Lung (tissue), 11 donors: ENCODE measurements at regions not wholly inside any gene's neighbourhood (a gene's known extent, or its start where the extent isn't known, plus 50 kb on each side); places are given as distances from the start of the nearest gene placed in this dataset.

Experiments used
- ATAC-seq: fragments of 200-7000 bp; cut with Tn5 transposase; one replicate; pipeline ENCODE4 v1.9.1; 2020; ENCODE audit warnings: moderate number of reproducible peaks; ENCODE audit not compliant: insufficient read depth, low FRiP score
- DNase-seq, 3 donors: peaks; one replicate each; pipeline ENCODE4 v3.0.0-alpha.2; 2013 to 2017
- H3K27ac ChIP-seq, 2 donors: one replicate each; pipeline ENCODE4 v1.5.1; 2013; ENCODE audit warnings: mild to moderate bottlenecking in 2 of 2, moderate library complexity in 2 of 2, control low read depth in 1 of 2, inconsistent platforms in 1 of 2, low read depth in 1 of 2, low read length in 1 of 2
- H3K27me3 ChIP-seq, 3 donors: one replicate each; pipeline ENCODE4 v1.5.1; 2013; ENCODE audit warnings: low read length in 2 of 3; ENCODE audit not compliant: control insufficient read depth in 3 of 3, insufficient read depth in 3 of 3
- H3K36me3 ChIP-seq, 4 donors: one replicate each; pipeline ENCODE4 v1.5.1; 2013; ENCODE audit warnings: low read length in 4 of 4, mild to moderate bottlenecking in 1 of 4, moderate library complexity in 1 of 4; ENCODE audit not compliant: control insufficient read depth in 4 of 4, insufficient read depth in 4 of 4
- H3K4me1 ChIP-seq, 5 donors: one replicate each; pipeline ENCODE4 v1.5.1; 2013; ENCODE audit warnings: low read length in 5 of 5, mild to moderate bottlenecking in 2 of 5, moderate library complexity in 1 of 5; ENCODE audit not compliant: control insufficient read depth in 5 of 5, insufficient read depth in 5 of 5
- H3K4me3 ChIP-seq: one replicate; pipeline ENCODE4 v1.5.1; 2013; ENCODE audit warnings: mild to moderate bottlenecking, control low read depth, moderate library complexity
- H3K9ac ChIP-seq, 2 donors: one replicate each; pipeline ENCODE4 v1.5.1; 2013; ENCODE audit warnings: low read length in 2 of 2, control low read depth in 1 of 2; ENCODE audit not compliant: insufficient read depth in 1 of 2
- H3K9me3 ChIP-seq, 4 donors: one replicate each; pipeline ENCODE4 v1.5.1; 2013; ENCODE audit warnings: low read length in 3 of 4, mild to moderate bottlenecking in 1 of 4, moderate library complexity in 1 of 4; ENCODE audit not compliant: control insufficient read depth in 4 of 4, insufficient read depth in 3 of 4
- WGBS, 2 donors: extraction: QIAGEN DNeasy Blood & Tissue Kit; methylation state at CpG; one replicate each; pipeline ENCODE4 v1.1.7; 2013; 5-methylcytosine and 5-hydroxymethylcytosine counted together
- TF ChIP-seq, protein P1 (sequence below): IDR thresholded peaks from 2 replicates; pipeline ENCODE4 v1.5.1; 2012; ENCODE audit warnings: mild to moderate bottlenecking; ENCODE audit errors: control extremely low read depth, extremely low read depth
- donor health status: control.
- donor health status: control.
- donor health status: Bipolar disorder and iron deficiency.
- donor health status: healthy.
- donor health status: DM: yes; HTN: yes; CAD: no.

DNA sequence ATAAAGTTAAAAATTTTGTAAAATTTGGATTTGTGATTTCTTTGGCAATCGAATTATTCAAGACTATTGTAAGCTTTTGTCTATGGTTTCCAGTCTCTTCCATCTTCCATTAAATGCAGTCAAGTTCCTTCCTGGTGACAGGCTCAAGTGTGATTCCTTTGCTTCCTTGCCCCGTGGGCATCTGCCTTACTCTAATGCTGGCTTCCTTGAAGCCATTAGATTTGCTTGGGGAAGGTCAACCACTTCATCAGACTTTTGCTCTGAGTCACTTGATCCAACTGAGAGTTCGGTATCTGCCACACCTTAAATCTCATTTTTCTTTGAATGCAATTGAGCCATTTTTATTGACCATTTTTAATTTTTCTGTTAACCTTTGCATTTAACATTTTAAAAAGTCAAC is 648.8 kb downstream of the SPOCK3 start:
- TF ChIP-seq, protein P1, sequence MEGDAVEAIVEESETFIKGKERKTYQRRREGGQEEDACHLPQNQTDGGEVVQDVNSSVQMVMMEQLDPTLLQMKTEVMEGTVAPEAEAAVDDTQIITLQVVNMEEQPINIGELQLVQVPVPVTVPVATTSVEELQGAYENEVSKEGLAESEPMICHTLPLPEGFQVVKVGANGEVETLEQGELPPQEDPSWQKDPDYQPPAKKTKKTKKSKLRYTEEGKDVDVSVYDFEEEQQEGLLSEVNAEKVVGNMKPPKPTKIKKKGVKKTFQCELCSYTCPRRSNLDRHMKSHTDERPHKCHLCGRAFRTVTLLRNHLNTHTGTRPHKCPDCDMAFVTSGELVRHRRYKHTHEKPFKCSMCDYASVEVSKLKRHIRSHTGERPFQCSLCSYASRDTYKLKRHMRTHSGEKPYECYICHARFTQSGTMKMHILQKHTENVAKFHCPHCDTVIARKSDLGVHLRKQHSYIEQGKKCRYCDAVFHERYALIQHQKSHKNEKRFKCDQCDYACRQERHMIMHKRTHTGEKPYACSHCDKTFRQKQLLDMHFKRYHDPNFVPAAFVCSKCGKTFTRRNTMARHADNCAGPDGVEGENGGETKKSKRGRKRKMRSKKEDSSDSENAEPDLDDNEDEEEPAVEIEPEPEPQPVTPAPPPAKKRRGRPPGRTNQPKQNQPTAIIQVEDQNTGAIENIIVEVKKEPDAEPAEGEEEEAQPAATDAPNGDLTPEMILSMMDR: no peak
- H3K4me1 ChIP-seq: no peaks in the 10 kb centered on the region
- no peaks in the 10 kb centered on the region for H3K27me3 ChIP-seq
- H3K36me3 ChIP-seq: no peaks in the 10 kb centered on the region
- no peaks in the 10 kb centered on the region for H3K9me3 ChIP-seq
- ATAC-seq (no peak), DNase-seq (no peak)
- 69 to 84% methylated on average over 3 of the region's 3 CpGs for WGBS, 2 donors
- no peak overlapping the region for H3K4me3 ChIP-seq
- H3K9ac ChIP-seq: no peak overlapping the region
- no peak overlapping the region for H3K27ac ChIP-seq

DNA sequence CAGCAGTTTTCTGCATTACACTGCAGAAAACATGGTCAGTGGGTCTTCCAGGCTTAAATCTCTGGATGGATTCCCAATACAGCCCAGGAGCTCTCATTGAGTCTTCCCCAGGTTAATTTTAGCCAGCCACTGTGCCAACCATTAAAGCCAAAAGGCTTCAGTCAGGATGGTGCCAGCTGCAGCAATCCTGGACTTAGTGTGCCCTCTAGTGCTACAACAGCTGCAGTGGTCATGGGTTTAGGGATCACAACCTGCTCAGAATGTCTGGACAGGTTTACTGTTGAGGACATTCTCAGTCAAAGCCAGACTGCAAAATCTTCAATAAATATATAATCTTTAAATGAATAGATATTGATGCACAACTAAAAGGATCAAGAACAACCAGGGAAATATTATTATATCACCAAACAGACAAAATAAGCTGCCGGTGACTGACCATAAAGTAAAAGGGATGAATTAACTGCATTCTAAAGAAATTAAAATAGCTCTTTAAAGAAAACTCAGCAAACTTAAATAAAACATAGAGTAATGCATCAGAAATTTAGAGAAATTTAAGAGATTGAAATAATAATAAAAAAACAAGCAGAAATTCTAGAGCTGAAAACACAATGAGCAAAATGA is 639.9 kb downstream of the SPOCK3 start:
- H3K27ac ChIP-seq: no peak overlapping the region
- DNase-seq (peak in 2 of 3 donors; percentile 11 to 20), ATAC-seq (no peak)

GRCh38 chr4:166600264-166600663 is 634.0 kb downstream of the SPOCK3 start:
- Histone ChIP-seq H3K9me3 (no peaks in the 10 kb centered on the region), H3K4me3 (no peak overlapping the region), H3K27ac (no peak overlapping the region), H3K36me3 (no peaks in the 10 kb centered on the region), H3K9ac (no peak overlapping the region), H3K4me1 (no peaks in the 10 kb centered on the region), H3K27me3 (no peaks in the 10 kb centered on the region)
- ATAC-seq: no peak
- 84 to 93% methylated on average over 1 of the region's 1 CpG for WGBS, 2 donors
- DNase-seq: no peak
- TF ChIP-seq, protein P1: no peak

More for the DNA sequence above, 639.9 kb downstream of the SPOCK3 start:
- no peaks in the 10 kb centered on the region for H3K4me1 ChIP-seq
- no peaks in the 10 kb centered on the region for H3K36me3 ChIP-seq
- TF ChIP-seq, protein P1: no peak
- no peaks in the 10 kb centered on the region for H3K27me3 ChIP-seq
- WGBS, 2 donors: 93 to 94% methylated on average over 1 of the region's 1 CpG
- no peaks in the 10 kb centered on the region for H3K9me3 ChIP-seq
- H3K4me3 ChIP-seq: no peak overlapping the region
- H3K9ac ChIP-seq: no peak overlapping the region

DNA sequence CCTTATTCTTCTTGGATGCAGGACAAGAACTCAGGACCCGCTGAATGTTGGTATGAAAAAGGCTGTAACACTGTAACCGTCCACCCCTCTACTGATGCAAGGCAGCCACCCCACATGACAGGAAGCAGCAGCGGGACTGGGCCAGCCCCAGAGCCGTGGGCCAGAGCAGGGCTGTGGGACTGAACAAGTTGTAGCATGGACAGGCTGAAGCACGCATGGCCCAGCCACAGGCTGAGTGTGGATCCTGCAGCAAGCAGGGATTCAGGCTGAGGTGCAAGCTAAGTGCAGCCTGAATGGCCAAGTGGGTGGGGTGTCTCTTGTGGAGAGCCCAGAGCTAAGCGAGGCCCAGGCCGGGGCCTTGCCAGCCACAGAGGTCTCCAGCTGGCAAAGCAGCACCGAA is 632.2 kb downstream of the SPOCK3 start:
- Histone ChIP-seq H3K9me3 (no peaks in the 10 kb centered on the region), H3K4me3 (no peak overlapping the region), H3K27ac (no peak overlapping the region), H3K27me3 (no peaks in the 10 kb centered on the region), H3K9ac (no peak overlapping the region), H3K36me3 (no peaks in the 10 kb centered on the region), H3K4me1 (no peaks in the 10 kb centered on the region)
- 90 to 93% methylated on average over 8 of the region's 8 CpGs for WGBS, 2 donors
- TF ChIP-seq, protein P1: no peak
- ATAC-seq (no peak), DNase-seq (no peak)
